NCI-H146 treated with DMSO at 0.1 percent for 48 hours (cell line): ENCODE measurements at regions not wholly inside any gene's neighbourhood (a gene's known extent, or its start where the extent isn't known, plus 50 kb on each side); places are given as distances from the start of the nearest gene placed in this dataset.

Experiments used
- DNase-seq: peaks from one replicate; lab custom pipeline; 2025; ENCODE audit not compliant: unreplicated experiment; lab: John Stamatoyannopoulos, UW

DNA sequence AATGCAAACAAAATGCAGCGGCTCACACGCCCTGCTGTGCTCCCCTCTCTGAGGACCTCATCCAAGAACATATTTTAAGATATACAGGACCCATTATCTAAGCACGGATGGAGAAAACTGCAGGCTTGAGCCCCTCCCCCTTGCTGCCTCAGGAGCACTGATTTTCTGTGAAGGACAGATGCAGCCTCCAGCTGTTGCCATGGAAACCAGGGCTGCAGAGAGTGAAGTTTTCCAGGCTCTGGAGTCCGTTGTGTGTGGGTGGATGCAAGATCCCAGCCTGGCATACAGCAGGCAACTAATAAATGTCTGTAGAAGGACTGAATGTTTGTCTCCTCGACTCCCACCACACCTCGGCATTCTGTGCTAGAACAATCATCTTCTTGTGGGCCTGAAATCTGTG, 105.6 kb upstream of the PEG3 start:
- DNase-seq = no peak

DNA sequence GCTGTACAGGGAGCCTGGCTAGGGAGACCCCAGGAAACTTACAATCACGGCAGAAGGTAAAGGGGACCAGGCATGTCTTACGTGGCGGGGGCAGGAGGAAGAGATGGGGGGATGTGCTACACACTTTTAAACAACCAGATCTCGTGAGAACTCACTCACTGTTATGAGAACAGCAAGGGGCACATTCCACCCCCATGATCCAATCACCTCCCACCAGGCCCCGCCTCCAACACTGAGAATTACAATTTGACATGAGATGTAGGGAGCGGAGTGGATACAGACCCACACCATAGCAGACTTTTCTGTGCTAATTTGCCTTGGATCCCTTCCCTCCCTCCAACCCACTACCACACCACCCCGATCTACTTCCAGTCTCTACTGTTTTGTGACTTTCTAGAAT, 106.7 kb upstream of the PEG3 start:
- no peak for DNase-seq

DNA sequence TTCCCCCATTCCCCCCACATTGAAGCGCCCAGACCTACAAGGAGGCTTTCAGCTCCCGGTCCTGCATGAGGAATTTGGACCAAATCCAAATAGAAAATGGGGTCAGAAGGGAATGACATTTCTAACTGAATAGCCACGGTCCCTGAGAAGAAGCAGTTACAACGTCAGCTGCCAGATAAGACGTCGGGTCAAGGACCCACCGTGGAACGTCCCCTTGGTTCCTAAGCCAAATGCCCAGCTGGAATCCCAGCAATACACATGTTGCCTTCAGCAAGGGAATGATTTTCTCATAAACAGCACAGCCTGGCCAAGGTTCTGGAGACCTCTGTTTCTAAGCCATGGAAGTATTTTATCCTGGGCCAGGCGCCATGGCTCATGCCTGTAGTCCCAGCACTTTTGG, 109.1 kb upstream of the PEG3 start:
- DNase-seq = no peak

DNA sequence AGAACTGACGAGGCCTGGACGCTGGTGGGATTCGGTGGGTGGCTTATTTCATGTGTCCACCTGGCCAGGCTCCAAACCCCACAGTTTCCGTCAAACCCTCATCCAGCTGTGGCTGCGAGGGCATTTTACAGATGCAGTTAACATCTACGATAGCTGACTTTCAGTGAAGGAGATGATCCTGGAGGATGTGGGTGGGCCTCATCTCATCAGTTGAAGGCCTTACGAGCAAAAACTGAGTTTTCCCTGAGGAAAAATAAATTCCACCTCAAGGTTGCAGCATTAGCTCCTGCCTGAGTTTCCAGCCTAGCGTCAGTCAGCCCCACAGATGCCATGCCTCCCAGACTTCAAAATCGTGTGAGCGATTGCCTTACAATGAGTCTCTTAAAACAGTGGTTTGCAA, 111.1 kb upstream of the PEG3 start:
- DNase-seq = no peak

DNA sequence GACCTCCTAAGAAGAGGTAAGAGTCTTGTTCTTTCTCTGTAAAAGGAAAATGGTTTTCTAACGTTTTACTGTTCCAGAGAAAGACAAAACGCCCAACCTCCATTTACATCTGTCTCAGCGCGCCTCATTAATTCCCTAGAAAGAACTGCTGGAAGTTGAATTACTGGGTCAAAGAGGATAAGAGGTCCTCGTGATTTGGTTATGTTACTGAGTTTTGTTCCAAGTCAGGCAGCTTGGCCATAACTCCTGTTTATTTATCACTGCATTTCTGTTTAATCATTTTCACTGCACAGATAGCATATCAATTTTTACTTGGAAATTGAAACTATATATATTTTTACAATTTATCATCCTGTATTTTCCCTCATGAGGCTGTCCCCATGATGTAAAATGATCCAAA, 112.9 kb upstream of the PEG3 start:
- no peak for DNase-seq

DNA sequence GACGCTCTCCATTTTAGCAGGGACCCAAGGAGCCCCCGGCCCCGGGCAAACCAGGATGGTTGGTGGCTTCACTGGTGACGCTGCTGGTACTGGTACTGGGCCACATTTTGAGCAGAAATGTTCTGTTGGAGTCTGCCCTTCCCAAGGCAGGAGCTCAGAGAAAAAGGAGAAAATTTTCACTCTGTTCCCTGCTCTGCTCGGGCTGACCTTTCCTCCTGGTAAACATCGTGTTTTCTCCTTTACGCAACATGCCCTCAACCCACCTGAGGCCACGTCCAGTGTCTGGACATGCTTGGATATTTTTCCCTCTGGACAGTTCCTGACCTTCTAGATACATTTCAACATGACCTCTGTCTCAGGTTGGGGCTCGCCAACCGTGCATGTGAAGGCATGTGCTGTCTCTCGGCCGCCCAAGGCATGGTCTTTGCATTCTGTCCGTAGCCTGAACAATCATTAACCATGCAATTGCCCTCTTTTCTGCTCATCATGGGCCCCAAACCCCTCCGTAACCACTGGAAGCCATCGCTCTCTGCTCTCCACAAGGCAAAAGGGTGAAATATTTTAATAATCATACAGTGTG, 115.2 kb upstream of the PEG3 start:
- no peak for DNase-seq

DNA sequence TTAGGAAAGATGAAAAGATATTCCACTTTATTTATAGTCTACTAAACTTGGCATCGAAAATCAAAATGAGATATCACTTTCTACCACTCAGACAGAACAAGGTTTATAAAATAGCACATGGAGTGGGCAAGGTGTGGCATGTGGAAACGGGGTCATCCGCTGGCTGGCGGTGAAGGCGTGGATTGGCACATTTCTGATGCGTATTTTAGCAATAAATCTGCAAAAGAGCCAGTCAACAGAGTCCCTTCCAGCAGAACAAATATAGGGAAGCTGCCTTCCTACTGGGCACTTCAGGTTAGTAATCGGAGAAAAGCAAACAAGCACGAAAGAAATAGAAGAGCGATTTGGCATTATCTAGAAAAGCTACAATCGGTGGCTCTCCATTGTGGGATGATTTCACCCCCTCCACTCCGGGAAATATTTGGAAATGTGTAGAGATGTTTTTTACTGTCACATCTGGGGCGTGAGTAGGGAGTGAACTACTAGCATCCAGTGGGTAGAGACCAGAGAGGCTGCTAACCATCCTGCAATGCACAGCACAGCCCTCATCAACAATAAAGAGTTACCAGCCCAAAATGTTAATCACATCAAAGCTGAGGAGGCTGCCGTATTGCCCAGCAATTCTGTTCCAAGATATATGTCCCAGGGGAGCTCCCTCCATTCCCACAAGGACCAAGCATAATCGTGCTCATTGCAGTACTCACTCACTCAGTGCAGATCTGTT, 116.1 kb upstream of the PEG3 start:
- no peak for DNase-seq

DNA sequence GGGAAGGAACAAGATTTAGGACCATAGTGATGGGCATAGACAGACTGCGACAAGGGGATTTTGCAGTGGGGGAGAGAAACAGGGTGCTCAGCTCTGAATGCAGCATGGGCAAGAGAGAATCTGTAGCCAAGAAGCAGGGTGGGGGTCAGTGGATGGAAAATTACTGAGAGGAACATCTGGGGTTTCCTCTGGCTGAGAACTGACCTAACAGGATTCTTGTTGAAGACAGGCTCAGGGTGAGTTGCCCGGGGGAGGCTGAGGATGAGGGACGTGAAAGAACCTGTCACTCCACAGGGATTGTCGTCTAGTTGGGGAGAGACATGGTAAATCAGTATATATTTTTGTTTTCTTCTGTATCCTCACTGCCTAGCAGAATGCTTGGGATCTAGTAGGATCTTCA, 118.7 kb upstream of the PEG3 start:
- DNase-seq = no peak

DNA sequence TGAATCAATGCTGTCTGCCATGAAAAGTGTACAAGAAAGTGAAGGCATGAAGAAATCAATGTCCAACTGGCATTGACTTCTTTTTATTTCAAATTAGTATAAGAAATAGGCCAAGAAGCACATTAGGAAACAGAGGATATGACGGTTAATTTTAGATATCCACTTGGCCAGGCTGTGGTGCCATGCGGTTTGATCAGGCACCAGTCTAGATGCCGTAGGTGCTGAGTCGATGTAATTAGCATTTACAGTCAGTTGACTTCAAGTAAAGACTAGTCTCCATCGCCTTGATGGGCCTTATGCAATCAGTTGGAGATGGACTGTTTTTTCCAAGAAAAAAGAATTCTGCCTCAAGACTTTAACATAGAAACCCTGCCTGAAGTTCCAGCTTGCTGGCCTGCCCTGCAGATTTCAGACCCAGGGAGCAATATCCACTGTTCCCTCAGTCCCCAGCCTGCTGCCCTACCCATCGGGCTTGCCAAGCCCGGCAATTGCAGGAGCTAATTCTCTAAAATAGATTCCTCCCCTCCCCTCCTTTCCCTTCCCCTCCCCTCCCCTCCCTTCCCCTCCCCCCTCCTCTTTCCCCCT, 120.5 kb upstream of the PEG3 start:
- DNase-seq = no peak

DNA sequence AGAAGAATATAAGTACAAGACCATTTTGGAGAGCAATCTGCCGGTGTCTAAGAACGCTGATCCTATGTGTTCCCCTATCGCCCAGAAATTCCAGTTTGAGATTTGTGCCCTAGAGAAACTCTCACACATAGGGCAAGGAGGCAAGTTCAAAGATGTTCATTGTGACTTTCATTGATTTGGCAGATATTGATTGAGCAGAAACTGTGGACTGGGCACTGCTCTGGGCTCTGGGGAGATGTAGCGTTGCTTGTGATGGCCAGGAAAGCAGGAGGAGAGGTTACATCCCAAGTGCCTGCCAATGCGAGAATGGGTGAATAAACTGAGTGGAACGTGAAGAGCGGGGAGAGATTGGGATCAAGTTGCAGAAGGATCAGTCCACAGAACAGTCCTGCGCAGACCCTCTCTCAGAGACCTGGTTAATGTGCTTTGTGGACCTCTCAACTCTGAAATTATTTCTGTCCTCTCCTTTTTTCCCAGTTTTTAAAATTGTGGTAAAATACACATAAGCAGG, 123.9 kb upstream of the PEG3 start:
- no peak for DNase-seq

DNA sequence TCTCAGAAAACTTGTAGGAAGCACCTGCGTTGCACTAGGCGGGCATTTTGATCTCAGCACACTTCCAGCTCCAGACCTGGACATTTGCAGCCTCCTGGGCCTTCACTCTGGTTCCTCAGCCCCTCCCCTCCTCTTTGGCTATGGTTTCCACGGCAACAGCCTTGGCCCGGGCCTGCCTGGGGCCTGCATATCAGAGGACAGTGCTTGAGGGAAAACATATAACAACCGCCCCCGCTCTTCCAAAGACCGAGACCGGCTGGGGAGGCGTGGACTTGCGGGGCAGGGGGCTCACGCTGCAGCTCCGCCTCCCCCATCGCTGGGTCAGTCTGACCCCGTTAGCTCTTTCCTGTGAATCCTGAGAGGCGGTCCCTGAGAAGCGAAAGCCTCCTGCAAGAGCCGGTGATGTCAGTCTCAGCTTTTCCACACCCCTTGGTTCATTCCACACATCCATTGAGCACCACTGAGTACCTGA, 125.7 kb upstream of the PEG3 start:
- DNase-seq = no peak

DNA sequence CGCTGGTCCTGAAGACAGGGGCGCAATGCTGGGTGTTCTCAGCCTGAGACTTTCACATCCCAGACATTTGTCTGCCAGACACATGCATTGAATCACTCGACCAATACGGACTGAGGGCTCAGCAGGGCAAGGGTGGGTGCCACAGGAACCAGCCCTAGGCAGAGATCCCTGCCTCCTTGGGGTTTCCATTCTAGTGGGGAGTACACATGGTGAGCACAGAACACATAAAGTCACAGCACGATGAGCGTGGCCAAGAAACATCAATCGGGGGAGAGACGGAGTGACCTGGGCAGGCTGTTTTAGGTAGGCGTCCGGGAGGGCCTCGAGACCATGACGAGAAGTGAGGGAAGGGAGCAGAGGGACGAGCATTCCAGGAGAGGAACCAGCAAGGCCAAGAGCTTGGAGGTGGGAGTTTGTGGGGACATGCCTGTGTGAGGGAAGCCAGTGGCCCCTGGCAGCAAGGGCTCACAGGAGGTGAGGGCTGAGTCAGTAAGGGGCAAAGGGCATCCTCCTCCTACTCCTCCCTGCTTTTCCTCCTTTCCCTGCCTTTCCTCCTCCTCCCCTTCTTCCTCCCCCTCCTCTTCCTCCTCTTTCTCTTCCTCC, 126.3 kb upstream of the PEG3 start:
- DNase-seq = no peak

DNA sequence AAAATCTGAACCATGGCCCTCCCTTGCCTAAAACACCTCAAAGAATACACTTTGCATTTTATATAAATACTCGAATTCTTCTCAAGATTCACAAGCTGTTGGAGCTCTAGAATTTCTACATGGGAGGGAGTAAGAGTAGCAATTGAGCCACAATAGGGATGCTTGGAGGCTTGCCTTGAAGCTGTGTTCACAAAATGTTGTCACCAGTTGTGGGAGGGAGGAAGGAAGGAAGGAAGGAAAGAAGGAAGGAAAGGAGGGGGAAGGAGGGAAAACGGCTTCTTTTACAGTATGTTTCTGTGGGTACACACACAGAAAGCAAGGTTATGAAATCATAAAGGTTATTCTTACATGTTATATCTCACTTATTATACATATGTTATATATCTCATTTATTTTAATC, 128.6 kb upstream of the PEG3 start:
- no peak for DNase-seq

DNA sequence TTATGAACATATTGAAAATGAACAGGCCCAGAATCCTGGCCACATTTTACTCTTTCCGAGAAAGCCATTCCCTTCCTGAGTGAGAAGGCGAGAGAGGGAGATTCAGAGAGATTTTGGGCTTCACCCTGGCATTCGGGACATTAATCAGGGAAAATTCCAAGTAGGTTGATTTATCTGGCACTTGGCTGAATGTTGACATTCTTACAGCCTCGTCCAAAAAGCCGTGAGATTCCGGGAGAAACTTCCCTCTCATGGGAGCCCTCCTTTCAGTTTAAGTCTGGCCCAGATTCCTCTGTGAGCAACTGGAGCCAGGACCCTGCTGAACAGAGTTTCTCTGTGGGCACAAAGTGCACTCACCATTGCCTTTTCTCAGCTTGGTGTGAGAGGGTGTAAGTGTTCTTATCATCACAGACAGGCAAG, 129.2 kb upstream of the PEG3 start:
- DNase-seq = no peak

DNA sequence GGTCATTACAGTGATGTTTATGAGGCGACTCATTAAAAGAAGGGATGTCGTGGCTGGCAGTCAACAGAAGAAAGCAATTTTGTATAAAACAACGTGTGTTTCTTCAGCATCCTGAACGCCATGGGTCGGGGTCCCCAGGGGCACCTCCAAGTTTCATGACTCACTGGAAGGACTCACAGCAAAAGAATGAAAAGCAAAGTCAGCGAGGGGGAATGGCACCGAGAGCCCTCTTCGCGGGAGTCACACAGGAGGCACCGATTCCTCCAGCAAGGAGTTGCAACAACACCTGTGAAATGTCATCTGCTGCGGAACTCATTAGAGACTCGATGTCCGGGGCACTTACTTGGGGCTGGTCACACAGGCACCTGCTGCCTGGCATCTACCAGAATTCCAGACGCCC, 130.7 kb upstream of the PEG3 start:
- DNase-seq = no peak

DNA sequence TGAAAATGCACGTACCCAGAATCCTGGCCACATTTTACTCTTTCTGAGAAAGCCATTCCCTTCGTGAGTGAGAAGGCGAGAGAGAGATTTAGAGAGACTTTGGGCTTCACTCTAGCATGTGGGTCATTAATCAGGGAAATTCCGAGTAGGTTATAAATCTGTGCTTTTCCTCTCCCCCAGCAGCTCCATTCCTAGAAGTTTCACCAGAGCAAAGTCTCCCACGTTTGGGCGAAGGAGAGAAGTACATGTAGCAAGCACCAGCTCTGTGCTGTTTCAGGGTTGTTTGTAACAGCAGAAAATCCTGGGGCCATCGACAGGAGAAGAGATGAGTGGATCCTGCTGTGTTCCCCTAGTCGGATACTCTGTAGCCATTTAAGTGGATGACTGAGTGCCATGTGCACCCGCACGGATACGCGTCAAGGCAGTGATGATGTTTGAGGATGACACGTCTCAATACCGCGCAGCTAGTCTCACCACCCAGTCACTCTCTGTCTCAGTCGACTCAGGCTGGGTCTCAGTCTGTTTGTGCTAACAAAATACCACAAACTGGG, 131.8 kb upstream of the PEG3 start:
- no peak for DNase-seq

DNA sequence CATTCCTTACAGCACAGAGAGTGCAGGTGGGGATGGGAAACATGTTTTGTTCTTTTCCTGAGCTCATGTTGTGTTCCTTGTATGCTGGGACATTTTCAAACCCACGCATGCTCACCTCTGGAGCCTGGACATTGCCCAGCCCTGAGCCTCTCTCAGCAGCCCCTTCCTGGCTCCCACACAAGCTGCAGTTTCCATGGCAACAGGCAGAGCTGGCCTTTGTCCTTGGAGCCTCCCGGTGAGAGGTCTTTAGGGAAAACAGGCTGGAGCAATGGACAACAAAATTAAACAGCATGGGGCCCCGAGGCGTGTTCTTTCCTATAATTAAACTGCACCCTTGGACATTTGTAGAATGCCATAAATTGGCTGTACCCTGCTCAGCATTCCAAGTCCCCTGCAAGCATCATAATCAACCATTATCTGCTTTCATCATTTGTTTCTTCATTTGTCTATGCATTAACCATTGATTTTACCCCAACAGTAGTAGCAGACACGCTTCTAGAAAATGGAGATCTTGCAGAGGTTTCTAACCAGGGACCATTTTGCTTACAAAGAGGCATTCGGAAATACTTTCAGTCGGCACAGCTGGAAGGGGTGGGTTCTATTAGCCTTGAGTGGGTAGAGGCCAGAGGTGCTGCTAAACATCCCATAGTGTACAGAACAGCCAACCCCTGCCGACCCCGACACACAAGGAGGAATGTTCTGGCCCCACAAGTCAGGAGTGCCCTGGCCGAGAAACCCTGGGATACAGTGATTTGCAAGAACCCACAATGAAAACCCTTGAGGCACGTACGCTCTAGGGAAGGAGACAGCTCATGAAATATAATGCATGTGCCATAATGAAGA, 133.4 kb upstream of the PEG3 start:
- DNase-seq = no peak

DNA sequence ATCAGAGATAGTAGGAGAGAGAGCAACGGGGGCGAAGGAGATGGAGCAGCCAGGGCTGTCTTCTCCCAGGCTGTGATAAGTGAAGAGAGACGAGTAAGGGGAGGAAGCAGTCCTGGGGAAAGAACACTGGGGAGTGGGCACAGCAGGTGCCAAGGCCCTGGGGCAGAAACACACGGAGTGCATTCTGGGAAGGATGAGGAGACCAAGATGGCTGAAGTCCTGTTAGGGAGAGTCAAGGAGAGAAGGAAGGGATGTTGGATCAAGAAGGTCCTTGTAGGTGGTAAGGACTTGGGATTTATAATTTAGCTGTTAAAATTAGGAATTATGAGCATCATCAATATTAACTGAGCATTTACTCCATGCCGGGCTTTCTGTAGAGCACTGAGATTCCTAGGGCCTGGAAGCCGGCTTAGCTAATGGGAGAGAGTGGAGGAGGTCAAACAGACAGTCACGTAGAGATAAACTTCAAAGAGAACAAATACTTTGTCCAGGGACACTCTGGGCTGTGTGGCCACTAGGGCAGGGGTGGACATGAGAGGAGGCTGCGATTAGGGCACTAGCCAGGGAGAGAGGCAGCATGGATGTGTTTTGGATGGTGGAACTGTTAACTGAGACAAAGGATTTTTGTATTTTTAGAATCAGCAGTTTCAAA, 134.2 kb upstream of the PEG3 start:
- no peak for DNase-seq

DNA sequence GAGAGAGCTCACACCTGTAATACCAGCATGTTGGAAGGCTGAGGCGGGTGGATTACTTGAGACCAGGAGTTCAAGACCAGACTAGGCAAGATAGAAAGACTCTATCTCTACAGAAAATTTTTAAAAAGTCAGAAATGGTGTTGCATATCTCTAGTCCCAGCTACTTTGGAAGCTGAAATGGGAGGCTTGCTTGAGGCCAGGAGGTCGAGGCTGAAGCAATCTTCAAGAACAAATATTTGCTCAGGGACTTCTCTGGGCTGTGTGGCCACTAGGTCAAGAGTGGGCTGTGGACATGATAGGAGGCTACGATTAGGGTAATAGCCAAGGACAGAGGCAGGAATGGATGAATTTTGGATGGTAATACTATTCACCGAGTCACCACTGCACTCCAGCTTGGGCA, 135.8 kb upstream of the PEG3 start:
- no peak for DNase-seq
